Endothelial cell of umbilical vein (primary cell): ENCODE measurements at regions not wholly inside any gene's neighbourhood (a gene's known extent, or its start where the extent isn't known, plus 50 kb on each side); places are given as distances from the start of the nearest gene placed in this dataset.

Experiments
- CTCF ChIP-seq, 2 donors: IDR thresholded peaks; 1 replicate in 1 of 2; 2 replicates in 1 of 2; pipeline ENCODE4 v1.5.1; 2011; ENCODE audit warnings: low read length in 2 of 2, mild to moderate bottlenecking in 2 of 2, moderate library complexity in 2 of 2, control low read depth in 1 of 2, inconsistent platforms in 1 of 2, low read depth in 1 of 2; ENCODE audit not compliant: insufficient read depth in 1 of 2; ENCODE audit errors: extremely low read depth in 1 of 2
- POLR2A ChIP-seq: IDR thresholded peaks from 2 replicates; pipeline ENCODE4 v1.6.1; 2012; ENCODE audit warnings: low read depth, mild to moderate bottlenecking, control low read depth, low read length

GRCh38 chr11:15519911-15520310 lies 405.2 kb downstream of the INSC start:
- TF ChIP-seq CTCF (IDR thresholded peaks at IDR 0.05; ENCODE audit: extremely low read depth in 1 of 2, insufficient read depth in 1 of 2, low read depth in 1 of 2, low read length in 2 of 2) (no peak), POLR2A (no peak)
